ENCODE measurements at regions not wholly inside any gene's neighbourhood (a gene's known extent, or its start where the extent isn't known, plus 50 kb on each side); places are given as distances from the start of the nearest gene placed in this dataset.
"Not testable (repeated sequence)": the region's sequence is repeated elsewhere in the genome, so short reads cannot be mapped to it uniquely, and the experiment has no call there.

DNA sequence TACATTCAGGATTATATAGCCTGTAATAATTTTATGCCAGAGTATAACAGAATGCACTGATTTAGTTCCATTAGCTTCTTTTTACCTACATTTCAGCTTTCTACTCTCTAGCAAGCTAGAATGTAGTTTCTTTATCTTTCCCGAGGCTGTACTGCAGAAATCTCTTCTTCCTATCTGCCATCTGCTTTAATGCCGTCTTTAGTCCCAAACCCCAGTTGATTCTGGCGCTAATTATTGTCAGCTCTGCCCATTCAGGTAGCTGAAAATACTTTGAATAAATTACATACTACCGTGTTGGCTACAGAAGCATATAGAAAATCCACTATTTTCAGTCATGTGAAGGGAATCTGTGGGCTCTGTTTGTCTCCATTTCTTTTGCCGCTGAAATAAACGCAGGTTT is 706.7 kb downstream of the NTRK3 start:
- DNase-seq (no peak), ATAC-seq (no peak)
- TF ChIP-seq, protein P1, sequence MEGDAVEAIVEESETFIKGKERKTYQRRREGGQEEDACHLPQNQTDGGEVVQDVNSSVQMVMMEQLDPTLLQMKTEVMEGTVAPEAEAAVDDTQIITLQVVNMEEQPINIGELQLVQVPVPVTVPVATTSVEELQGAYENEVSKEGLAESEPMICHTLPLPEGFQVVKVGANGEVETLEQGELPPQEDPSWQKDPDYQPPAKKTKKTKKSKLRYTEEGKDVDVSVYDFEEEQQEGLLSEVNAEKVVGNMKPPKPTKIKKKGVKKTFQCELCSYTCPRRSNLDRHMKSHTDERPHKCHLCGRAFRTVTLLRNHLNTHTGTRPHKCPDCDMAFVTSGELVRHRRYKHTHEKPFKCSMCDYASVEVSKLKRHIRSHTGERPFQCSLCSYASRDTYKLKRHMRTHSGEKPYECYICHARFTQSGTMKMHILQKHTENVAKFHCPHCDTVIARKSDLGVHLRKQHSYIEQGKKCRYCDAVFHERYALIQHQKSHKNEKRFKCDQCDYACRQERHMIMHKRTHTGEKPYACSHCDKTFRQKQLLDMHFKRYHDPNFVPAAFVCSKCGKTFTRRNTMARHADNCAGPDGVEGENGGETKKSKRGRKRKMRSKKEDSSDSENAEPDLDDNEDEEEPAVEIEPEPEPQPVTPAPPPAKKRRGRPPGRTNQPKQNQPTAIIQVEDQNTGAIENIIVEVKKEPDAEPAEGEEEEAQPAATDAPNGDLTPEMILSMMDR (IDR thresholded peaks at IDR 0.05): no peak
- no peaks in the 10 kb centered on the region for H3K27me3 ChIP-seq (ENCODE audit: insufficient read depth in 3 of 3, low read length in 2 of 3)
- H3K36me3 ChIP-seq (ENCODE audit: insufficient read depth in 1 of 2, low read depth in 1 of 2): no peaks in the 10 kb centered on the region
- peaks cover 6% of the 10 kb centered on the region for H3K9me3 ChIP-seq
- H3K4me1 ChIP-seq: no peaks in the 10 kb centered on the region
- intact Hi-C loops (cut with DNase I): no loop called here
- no peak overlapping the region for H3K4me3 ChIP-seq
- H3K27ac ChIP-seq: no peak overlapping the region
- WGBS, 3 donors: 85 to 86% (median 85%) methylated on average over 6 of the region's 6 CpGs

- ATAC-seq (no peak), DNase-seq (no peak)
- TF ChIP-seq, protein P1 (IDR thresholded peaks at IDR 0.05): no peak
- intact Hi-C loops (cut with DNase I): no loop called here
- no peaks in the 10 kb centered on the region for H3K27me3 ChIP-seq (ENCODE audit: insufficient read depth in 3 of 3, low read length in 2 of 3)
- H3K4me1 ChIP-seq: no peaks in the 10 kb centered on the region
- peaks cover 4% of the 10 kb centered on the region for H3K9me3 ChIP-seq
- H3K36me3 ChIP-seq (ENCODE audit: insufficient read depth in 1 of 2, low read depth in 1 of 2): no peaks in the 10 kb centered on the region
- no peak overlapping the region for H3K4me3 ChIP-seq
- no peak overlapping the region for H3K27ac ChIP-seq
Observed at GRCh38 chr15:87549296-87549695, 707.2 kb downstream of the NTRK3 start.

GRCh38 chr15:87548590-87548989 is 707.9 kb downstream of the NTRK3 start:
- peak; percentile 48 to 88 (median 78) for ATAC-seq
- H3K27me3 ChIP-seq (ENCODE audit: insufficient read depth in 3 of 3, low read length in 2 of 3); H3K4me1 ChIP-seq; H3K4me3 ChIP-seq; intact Hi-C loops (cut with DNase I); H3K36me3 ChIP-seq (ENCODE audit: insufficient read depth in 1 of 2, low read depth in 1 of 2); H3K9me3 ChIP-seq: not testable (repeated sequence)
- DNase-seq: peak; percentile 22 to 60
- H3K27ac ChIP-seq: peak overlapping the region; percentile 50
- WGBS, 3 donors: 47 to 74% (median 67%) methylated on average over 13 to 14 of the region's 14 CpGs

- TF ChIP-seq, protein P1 (IDR thresholded peaks at IDR 0.05): no peak
- Histone ChIP-seq H3K9me3 (no peaks in the 10 kb centered on the region), H3K27ac (peak overlapping the region; percentile 50), H3K4me3 (no peak overlapping the region), H3K4me1 (no peaks in the 10 kb centered on the region), H3K27me3 (ENCODE audit: insufficient read depth in 3 of 3, low read length in 2 of 3) (no peaks in the 10 kb centered on the region), H3K36me3 (ENCODE audit: insufficient read depth in 1 of 2, low read depth in 1 of 2) (no peaks in the 10 kb centered on the region)
- ATAC-seq (peak; percentile 64 to 87 (median 77)), DNase-seq (no peak)
- WGBS, 3 donors: 44 to 57% (median 47%) methylated on average over 3 of the region's 3 CpGs
- intact Hi-C loops (cut with DNase I): no loop called here
Observed at GRCh38 chr15:87547470-87548181, 708.9 kb downstream of the NTRK3 start.

DNA sequence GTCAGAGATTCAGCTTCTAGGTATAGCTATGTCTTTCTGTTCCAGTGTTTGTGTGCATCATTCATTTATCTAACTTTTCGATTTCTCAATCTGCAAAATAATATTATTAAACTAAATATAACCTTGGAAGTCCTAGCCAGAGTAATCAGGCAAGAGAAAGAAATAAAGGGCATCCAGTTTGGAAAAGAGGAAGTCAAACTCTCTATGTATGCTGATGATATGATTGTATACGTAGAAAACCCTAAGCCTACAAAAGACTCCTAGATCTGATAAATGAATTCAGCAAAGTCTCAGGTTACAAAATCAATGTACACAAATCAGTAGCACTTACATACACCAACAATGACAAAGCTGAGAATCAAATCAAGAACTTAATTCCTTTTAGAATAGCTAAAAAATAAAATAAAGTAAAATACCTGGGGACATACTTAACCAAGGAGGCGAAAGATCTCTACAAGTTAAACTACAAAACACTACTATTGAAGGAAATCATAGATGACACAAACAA is 718.2 kb downstream of the NTRK3 start:
- Histone ChIP-seq H3K9me3 (no peaks in the 10 kb centered on the region), H3K4me3 (no peak overlapping the region), H3K36me3 (ENCODE audit: insufficient read depth in 1 of 2, low read depth in 1 of 2) (no peaks in the 10 kb centered on the region), H3K27ac (no peak overlapping the region), H3K4me1 (no peaks in the 10 kb centered on the region), H3K27me3 (ENCODE audit: insufficient read depth in 3 of 3, low read length in 2 of 3) (no peaks in the 10 kb centered on the region)
- TF ChIP-seq, protein P1 (IDR thresholded peaks at IDR 0.05): no peak
- intact Hi-C loops (cut with DNase I): no loop called here
- no peak for DNase-seq
- no peak for ATAC-seq
- whole genome bisulfite sequencing, 3 donors: 29 to 57% (median 42%) methylated on average over 3 of the region's 3 CpGs

All from psoas muscle (tissue), 7 donors.